Activated CD4-positive, alpha-beta T cell treated with anti-CD3 and anti-CD28 coated beads for 1 hour (primary cell): ENCODE measurements at regions not wholly inside any gene's neighbourhood (a gene's known extent, or its start where the extent isn't known, plus 50 kb on each side); places are given as distances from the start of the nearest gene placed in this dataset.

ENCODE experiments used
- DNase-seq: peaks from one replicate; pipeline ENCODE4 v3.0.0-alpha.2; 2020

DNA sequence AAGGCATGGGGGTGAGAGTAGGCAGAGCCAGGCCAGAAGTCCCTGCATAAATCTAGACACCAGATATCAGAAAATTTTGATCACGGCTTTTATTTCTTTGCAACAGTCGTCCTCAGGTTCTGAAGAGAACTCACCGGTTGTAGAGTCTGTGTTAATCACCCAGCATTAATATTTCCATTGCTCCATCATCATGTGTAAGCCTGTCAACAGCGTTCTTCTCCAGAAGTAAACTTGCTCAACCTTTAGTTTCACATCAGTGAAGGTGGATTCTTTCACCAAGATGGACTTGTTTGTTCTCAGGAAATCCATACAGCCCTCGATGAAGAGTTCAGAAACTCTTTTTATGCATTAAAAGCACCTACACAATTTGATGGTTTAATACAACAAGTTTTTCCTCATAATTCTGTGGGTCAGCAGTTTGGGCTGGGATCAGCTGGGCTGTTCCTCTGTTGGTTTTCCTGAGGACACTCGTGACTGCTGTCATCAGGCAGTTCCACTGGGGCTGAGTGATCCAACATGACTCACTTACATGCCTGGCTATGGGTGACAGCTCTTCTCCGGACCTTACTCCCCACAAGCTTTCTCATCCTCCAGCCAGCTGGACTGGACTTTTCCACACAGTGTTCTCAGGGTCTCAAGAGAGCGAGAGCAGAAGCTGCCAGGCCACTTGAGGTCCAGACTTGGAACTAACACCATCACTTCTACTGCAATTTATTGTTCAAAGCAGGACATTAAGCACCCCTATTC is 303.4 kb downstream of the ZNF621 start:
- no peak for DNase-seq

DNA sequence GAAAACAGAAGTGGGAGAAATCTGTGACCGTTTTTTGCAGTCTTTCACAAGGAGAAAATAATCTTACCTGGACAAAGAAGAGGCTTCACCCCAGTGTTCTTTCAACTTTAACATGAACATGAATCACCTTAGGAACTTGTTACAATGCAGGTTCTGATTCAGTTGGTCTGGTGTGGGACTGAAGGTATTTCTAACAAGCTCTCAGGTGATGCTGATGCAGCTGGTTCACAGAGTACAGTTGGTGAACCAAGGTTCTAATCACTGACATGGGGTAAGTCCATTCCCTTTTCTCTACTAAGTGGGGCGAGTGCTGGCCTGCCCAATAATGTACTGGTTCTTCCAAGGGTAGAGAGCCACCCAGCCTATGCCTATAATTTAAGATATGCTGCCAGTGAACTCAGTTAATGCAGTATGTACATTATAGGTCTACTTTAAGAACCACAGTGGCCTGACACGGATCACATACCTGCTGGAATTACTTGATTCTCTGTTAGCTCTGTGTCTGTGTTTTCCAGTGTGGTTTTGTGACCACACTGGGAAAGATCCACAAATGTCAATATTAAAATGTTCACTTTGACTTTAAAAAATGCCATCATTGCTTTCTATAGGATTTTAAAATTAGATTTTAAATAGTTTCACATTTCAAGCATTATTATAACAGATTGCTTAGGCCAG is 304.1 kb downstream of the ZNF621 start:
- no peak for DNase-seq

DNA sequence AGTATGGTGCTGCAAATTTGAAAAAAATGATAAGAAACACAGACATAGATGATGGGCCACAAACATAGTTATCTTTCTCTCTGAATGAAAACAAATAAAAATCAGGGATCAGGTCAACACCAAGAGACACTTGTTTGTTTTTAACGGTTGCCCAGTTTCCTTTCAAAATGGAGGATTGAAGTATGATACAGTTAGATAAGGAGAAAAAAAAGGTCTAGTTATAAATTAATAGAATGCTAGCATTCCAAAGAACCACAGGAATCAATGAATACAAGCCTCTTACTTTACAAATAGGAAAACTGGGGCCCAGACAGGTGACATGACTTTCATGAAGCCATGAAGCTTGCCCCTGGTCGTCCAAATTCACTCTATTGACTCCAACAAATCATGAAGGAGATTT is 305.1 kb downstream of the ZNF621 start:
- no peak for DNase-seq

DNA sequence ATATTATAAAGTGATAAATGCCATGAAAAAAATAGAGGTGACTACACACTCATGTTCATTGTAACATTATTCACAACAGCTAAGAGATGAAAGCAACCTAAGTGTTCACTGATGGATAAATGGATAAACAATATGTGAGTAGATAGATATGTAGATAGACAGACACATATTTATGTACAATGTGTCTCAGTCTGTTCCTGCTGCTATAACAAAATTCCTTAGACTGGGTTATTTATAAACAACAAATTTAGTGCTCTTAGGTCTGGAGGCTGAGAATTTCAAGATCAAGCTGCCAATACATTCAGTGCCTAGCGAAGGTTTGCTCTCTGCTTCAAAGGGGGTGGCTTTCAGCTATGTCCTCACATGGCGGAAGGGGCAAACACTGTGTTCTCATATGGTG is 312.5 kb downstream of the ZNF621 start:
- no peak for DNase-seq

DNA sequence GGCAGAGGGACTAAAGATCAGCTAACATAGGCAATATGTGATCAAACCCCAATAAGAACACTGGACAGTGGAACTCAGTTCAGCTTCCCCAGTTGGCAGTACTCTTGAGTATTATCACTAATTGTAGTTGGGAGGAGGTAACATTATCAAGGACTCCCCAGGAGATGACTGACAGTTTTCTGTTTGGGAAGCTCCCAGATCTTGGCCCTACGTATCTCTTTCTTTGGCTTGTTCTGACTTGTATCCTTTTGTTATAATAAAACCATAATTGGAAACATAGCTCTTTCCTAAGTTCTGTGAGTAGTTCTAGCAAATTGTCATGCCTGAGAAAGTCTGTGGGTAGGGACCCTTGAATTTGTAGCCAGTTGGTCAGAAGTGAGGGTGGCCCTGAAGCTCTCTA is 316.4 kb downstream of the ZNF621 start:
- no peak for DNase-seq

DNA sequence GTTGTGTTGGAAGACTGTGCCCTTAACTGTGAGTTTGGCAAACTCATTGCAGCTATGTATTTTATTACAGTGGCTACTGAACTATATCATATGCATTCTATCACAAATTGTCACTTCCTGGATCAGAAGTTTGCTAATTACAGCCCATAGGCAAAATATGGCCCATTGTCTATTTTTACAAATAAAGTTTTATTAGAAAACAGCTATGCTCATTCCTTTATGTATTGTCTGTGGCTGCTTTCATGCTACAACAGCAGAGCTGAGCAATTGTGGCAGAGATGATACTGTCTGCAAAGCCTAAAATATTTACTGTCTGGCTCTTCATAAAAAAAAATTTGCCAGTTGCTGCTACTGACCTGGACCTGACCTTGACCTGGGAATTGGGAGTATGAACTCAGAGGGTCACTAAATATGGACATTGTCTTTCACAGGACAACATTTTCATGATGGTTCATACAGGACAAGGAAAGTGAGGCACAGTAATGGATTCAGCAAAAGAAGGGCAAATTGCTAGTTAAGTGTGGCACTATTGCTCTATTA is 316.9 kb downstream of the ZNF621 start:
- DNase-seq: no peak

DNA sequence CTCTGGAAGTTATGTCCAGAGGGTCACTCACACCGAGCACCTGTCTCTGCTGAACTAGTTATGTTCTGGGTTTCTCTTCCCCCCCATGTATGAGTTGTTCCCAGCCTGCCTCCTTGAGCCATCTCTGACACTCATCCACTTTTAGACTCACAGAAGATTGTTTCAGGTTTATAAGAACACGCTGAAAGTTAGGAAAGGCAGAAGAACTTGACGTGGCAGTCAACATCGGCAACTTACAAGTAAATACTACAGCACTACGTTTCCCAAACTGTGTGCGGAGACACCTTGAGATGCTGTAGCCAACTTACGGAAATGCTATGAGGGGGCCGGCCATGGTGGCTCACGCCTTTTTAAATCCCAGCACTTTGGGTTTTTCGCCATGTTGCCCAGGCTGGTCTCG is 318.0 kb downstream of the ZNF621 start:
- no peak for DNase-seq

DNA sequence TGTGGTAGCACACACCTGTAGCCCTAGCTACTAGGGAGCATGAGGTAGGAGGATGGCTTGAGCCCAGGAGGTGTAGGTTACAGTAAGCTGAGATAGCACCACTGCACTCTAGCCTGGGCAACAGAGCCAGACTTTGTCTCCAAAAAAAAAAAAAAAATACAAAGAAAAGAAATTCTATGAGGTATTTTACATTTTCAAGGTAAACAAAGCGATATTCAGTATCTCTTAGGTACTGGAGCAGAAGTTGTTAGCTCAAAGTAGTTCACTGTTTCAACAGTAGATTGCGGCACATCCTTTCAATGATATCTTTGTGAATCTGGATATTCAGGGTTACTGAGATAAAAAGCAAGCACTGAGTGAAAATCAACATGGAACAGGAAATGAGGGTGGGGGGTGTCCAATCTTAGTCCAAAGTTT is 318.5 kb downstream of the ZNF621 start:
- no peak for DNase-seq

DNA sequence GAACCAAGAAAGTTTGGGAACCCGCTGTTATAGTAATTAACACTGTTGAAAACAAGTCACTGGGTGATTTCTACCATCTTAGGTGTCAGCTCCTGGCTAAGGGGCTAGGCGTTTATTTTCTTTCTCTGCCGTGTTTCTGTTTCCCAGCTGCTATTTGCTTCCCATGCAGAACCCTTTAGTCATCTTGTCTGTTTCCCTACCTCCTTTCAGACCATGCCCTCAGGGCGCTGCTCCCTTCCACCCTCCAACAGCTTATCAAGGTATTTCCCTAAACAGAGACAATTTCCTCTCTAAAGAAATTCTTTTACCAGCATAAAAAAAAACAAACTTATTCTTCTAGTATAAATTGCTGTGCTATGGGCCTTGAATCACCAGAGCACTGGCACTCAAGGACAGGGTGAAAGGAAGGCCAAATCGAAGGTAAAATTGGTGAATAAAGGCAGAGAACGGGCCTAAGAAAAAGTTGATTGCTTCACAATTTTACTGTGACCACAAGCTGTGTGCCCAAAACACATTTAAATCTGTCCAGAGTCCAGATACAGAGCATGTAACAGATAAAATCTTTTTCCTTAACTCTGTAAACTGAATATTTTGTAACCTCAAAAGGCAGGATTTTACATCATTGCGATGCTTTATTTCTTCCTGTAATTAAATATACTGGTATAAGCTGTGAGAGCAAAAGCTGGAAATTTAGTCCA is 319.2 kb downstream of the ZNF621 start:
- no peak for DNase-seq

DNA sequence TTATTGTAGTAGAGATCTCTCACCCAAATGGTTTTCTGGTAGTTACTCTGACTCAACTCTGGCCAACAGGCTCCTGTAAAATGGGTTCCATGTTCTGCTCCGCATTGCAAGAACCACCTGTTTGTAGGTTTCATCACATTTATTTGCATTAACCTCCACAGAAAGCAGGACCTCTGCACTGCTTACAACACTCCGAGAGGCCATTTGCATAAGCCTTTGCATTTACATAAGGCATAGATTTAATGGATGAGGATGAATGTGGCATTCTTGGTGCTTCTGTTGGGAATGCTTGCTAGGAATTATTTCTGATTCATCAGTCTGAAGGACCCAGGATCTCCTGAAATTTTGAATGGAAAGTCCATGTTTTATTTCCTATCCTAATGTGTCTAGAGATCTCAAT is 320.1 kb downstream of the ZNF621 start:
- DNase-seq: no peak

DNA sequence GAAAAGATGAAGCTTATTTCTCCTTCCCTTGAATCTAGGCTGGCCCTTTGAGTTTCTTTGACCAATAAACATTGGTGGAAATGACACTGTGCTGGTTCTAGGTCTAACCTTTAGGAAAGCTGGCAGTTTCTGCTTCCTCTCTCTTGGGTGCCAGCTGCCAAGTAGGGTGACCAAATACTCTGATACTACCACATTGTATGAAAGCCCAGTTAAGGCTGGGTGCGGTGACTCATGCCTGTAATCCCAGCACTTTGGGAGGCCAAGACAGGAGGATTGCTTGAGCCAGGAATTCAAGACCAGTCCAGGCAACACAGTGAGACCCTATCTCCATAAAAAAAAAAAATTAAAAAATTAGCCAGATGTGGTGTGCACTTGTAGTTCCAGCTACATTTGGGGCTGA is 320.7 kb downstream of the ZNF621 start:
- DNase-seq: no peak

DNA sequence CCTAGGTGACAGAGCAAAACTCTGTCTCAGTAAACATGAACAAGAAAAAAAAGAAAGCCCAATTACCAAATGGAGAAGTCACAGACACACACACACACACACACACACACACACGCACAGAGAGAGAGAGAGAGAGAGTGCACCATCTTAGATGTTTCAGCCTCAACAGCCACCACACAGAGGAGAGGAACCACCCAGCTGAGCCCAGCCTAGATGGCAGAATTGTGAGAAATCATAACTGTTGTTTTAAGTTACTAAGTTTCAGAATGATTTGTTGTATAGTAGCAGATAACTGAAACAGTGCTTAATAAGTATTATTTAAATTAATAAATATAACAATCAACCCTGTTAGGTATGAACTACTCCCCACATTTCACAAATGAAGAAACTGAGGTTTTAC is 321.2 kb downstream of the ZNF621 start:
- no peak for DNase-seq

DNA sequence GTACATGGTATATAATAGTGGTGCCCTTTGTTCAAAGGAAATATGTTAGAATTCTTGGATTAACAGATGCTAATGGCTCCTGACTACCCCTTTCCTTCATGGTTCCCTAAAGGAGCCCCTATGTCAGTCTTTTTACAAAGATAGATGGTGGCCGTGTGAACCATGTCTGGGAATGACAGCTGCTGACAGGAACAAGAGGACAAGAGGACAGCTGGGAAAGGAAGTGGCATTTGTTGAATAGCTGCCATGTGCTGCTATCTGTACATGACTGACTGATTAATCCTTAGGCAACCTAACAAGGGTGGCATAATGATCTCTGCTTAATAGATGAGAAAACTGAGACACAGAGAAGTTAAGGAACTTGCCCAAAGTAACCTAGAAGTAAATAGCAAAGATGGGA is 321.7 kb downstream of the ZNF621 start:
- DNase-seq: no peak

DNA sequence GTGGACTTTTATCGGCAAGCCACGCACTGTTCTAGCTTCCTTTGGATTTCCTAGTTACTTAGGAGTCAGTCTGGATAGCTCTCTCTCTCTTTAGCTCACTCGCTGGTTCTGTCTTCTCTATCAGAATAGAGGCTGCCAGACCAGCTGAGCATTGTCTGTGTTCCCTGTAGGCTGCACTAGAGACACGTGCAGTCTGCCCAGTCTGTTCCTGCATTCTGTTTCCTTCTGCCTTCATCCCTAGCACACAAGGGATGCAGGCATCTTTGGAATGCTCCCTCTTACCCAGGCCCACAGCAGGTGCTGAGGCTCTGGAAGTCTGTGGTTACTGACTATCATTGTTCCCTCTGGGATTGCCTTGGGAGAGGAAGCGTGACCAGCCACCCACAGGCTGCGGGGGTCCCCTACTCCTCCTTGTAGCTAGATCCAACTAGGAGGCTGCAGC is 322.8 kb downstream of the ZNF621 start:
- no peak for DNase-seq

DNA sequence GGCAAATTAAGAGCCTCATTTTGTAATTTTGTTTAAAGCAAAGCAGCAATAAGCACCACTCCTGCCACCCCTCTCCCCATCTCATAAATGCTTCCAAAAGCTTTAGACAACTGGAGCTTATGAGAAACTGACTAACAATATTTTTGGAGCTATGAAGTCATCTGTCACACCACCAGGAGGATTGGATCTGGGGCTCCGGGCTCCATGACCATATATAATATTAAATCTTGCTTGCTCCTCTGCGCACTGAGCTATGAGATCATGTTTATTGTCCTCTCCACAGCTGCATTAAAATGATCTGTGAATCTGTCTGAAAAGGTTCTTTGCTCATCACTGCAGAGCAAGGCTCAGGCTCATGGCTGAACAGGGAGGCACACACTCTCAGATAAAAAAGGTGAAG is 323.7 kb downstream of the ZNF621 start:
- no peak for DNase-seq

DNA sequence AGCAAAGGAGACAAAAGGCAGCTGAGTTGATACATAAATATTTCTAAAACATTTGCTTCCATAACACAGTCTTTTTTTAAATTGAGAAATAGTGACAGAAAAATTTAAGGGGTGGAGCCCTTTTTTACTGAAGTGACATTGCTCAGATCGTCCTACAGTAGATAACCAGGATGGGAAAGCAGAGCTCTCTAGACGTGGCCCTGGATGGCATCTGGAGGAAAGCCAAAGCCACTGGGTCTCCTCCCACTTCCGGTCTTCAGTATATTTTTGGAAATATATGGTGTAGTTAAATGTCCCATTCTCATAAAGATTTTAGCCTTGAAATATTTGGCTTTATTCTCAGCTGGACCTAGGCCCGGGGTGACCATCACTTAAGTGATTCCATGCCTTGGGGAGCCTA is 326.1 kb downstream of the ZNF621 start:
- no peak for DNase-seq

DNA sequence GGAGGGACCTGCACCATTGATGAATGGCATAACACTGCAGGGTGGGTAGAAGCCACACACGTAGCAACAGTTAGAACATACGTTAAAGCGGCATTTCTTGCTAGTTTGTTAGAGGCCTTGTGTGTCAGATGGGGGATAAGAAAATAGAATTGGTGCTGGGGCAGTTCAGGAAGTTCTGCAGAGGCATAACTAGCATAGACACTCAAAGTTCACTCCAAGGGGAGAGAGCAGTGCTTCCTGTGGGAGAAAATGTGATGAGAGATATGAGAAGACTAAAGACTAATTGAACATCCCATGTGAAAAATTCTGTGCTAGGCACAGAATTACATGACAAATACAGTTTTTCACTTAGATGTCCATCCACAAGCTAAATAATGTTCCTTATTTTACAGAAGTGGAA is 327.1 kb downstream of the ZNF621 start:
- DNase-seq: no peak

DNA sequence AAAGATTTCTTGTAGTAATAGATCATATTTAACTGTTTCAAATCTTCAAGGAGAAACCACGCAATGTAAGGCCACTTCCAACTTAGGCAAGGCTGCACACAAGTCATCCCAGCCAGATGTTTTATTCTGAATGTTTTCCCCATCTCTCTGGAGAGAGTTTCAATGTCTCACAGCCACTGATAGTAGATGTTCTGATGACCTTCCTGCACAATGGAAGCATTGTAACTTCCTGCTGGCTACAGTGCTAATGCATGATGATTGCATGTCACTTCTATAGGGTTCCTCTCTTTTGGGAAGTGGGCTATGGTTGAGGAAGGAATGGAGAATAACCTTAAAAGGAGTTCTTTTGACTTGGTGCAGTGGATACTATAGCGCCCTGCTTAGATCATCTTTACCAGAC is 328.0 kb downstream of the ZNF621 start:
- no peak for DNase-seq

DNA sequence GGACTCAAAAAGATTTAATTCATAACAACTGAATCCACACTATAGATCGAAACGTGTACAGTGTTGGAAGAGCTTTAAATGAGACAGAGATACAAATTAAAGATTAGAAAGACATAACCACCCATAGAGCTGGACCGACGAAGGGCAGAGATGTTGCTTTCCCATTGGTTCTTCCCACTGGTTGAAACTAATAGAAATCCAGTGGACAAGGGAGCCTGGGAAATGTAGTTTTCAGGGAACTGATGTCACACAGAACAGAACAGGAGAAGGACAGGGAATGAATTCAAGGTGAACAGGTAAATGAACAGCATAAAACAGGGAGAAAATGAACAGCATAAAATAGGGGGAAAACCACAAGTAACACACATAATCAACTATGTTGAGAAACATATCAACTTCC is 328.7 kb downstream of the ZNF621 start:
- no peak for DNase-seq

DNA sequence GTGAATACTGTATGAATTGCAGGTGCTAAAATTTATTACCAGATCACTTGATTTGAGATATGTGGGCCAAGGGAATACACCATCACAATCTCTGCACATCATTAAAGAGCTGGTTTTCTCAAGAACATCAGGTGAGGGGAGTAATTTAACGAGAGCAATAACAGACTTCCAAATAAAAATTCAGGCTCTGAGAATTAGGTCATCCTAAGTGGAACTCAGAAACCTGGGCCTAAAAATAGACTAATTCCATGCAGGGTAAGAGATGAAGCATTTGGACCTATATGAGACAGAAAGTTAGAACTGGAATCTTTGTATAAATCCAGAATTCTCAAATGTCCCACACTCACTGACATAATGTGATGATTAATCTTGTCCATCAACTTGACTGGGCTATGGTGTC is 331.1 kb downstream of the ZNF621 start:
- no peak for DNase-seq

DNA sequence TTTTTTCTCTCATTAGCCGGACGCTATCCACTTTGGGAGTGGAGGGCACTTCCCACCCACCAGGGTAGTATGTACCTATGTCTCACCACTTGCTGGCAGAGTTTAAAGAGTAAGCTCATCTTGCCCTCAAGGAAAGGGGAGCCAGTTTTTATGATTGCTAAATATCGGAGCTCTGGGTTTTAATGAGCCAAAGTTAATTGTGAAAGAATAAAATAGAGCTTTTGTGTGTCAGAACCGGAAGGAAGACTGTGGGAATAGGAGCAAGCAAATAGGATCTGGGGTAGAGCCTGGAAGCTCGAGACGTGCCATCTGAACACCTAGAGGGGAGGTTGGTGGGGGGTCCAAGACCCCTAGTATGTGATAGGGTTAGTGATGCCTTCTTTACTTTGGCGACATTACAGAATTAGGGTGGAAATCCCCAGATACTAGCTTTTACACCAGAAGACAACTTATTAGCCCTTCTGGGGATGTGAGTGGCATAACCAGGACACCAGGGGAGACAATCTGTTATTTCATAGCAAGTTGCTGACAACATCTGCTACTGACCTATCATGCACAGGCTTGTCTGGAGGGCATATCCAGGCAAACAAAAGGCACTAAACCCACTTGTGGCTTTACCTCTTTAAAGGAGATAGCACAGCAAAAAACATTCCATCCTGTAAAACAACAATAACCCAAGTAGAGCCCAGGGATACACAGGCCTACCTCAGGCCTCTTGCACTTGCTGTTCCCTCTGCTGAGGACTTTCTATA is 333.8 kb downstream of the ZNF621 start:
- DNase-seq: no peak

DNA sequence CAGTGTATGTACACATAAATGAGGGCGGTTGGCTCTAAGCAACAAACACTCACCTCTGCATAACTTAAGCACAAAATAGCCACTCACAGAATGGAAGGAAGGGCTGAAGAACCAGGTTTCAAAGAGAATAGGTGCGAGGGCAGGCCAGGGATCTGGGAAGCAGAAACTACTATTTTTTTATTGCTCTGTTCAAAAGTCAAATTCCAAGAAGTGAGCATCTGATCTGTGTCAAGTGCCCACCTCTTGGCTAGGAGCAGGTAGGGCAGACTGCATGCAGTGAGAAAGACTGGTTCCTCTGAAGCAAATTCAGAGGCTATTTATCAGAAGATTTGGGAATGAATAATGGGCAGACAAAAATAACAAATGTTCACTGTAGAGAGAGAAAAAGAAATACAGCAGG is 336.4 kb upstream of the CTNNB1 start:
- no peak for DNase-seq

DNA sequence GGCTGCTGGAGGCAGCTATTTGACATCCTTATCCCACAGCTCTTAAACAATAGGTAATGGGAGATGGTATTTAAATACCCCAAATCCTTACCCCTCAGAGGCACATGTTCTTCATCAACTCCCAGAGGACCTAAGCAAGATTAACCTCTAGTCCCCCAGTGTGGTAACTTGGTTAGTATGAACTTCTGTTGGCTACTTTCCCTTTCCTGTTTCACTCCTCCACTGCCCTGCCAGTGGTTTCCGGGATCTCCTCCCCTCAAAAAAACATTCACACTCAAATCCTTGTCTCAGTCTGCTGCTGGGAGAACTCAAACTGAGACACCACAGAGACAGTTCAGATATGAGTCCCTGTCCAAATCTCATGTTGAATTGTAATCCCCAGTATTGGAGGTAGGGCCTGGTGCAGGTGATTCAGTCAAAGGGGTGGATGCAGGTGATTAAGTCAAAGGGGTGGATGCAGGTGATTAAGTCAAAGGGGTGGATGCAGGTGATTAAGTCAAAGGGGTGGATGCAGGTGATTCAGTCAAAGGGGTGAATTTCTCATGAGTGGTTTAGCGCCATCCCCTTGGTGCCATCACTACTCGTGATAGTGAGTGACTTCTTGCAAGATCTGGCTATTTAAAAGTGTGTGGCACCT is 335.0 kb upstream of the CTNNB1 start:
- DNase-seq: no peak
